HL-60 (cell line): ENCODE measurements at regions not wholly inside any gene's neighbourhood (a gene's known extent, or its start where the extent isn't known, plus 50 kb on each side); places are given as distances from the start of the nearest gene placed in this dataset.

ENCODE experiments used
- DNase-seq, 2 experiments: peaks; one replicate each; pipeline ENCODE4 v3.0.0-alpha.2; 2010 to 2020; ENCODE audit warnings: low read depth in 1 of 2, low spot score in 1 of 2
- H3K27ac ChIP-seq: fragments of 250-450 bp; sonication (Bioruptor Pico); replicated peaks from 2 replicates; pipeline ENCODE4 v1.5.1; 2020; ENCODE audit warnings: mild to moderate bottlenecking, moderate library complexity
- H3K27me3 ChIP-seq: fragments of 250-450 bp; sonication (Bioruptor Pico); 2 replicates; pipeline ENCODE4 v1.5.1; 2021; ENCODE audit warnings: mild to moderate bottlenecking, moderate library complexity; ENCODE audit not compliant: insufficient read depth, poor library complexity, severe bottlenecking
- H3K4me3 ChIP-seq: replicated peaks from 2 replicates; pipeline ENCODE4 v1.5.1; 2011; ENCODE audit warnings: mild to moderate bottlenecking, control low read depth, low read length; ENCODE audit not compliant: insufficient read depth
- CTCF ChIP-seq: IDR thresholded peaks from one replicate; pipeline ENCODE4 v1.5.1; 2011; ENCODE audit warnings: low read length, control low read depth, inconsistent platforms; ENCODE audit not compliant: insufficient read depth
- GABPA ChIP-seq: IDR thresholded peaks from 2 replicates; pipeline ENCODE4 v1.6.1; 2012; ENCODE audit warnings: low read depth
- POLR2AphosphoS5 ChIP-seq: IDR thresholded peaks from 2 replicates; pipeline ENCODE4 v1.6.1; 2012; ENCODE audit warnings: low read depth
- SPI1 ChIP-seq: IDR thresholded peaks from 2 replicates; pipeline ENCODE4 v1.6.1; 2012; ENCODE audit warnings: low read depth, mild to moderate bottlenecking, borderline replicate concordance
- TF ChIP-seq, protein P1 (sequence below): IDR thresholded peaks from 2 replicates; pipeline ENCODE4 v1.6.1; 2012; ENCODE audit warnings: low read depth; ENCODE audit not compliant: insufficient replicate concordance

GRCh38 chr12:30385706-30386105 is 310.0 kb downstream of the IPO8 start:
- no peak for TF ChIP-seq GABPA
- no peak for TF ChIP-seq POLR2AphosphoS5
- TF ChIP-seq SPI1 = no peak
- no peak for TF ChIP-seq CTCF
- TF ChIP-seq, protein P1, sequence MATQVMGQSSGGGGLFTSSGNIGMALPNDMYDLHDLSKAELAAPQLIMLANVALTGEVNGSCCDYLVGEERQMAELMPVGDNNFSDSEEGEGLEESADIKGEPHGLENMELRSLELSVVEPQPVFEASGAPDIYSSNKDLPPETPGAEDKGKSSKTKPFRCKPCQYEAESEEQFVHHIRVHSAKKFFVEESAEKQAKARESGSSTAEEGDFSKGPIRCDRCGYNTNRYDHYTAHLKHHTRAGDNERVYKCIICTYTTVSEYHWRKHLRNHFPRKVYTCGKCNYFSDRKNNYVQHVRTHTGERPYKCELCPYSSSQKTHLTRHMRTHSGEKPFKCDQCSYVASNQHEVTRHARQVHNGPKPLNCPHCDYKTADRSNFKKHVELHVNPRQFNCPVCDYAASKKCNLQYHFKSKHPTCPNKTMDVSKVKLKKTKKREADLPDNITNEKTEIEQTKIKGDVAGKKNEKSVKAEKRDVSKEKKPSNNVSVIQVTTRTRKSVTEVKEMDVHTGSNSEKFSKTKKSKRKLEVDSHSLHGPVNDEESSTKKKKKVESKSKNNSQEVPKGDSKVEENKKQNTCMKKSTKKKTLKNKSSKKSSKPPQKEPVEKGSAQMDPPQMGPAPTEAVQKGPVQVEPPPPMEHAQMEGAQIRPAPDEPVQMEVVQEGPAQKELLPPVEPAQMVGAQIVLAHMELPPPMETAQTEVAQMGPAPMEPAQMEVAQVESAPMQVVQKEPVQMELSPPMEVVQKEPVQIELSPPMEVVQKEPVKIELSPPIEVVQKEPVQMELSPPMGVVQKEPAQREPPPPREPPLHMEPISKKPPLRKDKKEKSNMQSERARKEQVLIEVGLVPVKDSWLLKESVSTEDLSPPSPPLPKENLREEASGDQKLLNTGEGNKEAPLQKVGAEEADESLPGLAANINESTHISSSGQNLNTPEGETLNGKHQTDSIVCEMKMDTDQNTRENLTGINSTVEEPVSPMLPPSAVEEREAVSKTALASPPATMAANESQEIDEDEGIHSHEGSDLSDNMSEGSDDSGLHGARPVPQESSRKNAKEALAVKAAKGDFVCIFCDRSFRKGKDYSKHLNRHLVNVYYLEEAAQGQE = no peak
- DNase-seq = no peak
- H3K27ac ChIP-seq = no peak overlapping the region
- H3K27me3 ChIP-seq = no peaks in the 10 kb centered on the region
- no peak overlapping the region for H3K4me3 ChIP-seq

- DNase-seq = no peak
- no peak overlapping the region for H3K4me3 ChIP-seq
- no peak overlapping the region for H3K27ac ChIP-seq
- no peaks in the 10 kb centered on the region for H3K27me3 ChIP-seq
- TF ChIP-seq POLR2AphosphoS5 (no peak), SPI1 (no peak)
These were observed 310.7 kb downstream of the IPO8 start for GRCh38 chr12:30384976-30385375.

GRCh38 chr12:30378307-30378706 is 317.4 kb downstream of the IPO8 start:
- no peak overlapping the region for H3K27ac ChIP-seq
- DNase-seq = no peak
- H3K27me3 ChIP-seq = no peaks in the 10 kb centered on the region
- TF ChIP-seq CTCF (no peak), GABPA (no peak), SPI1 (no peak), POLR2AphosphoS5 (no peak)
- TF ChIP-seq, protein P1 = no peak
- no peak overlapping the region for H3K4me3 ChIP-seq

GRCh38 chr12:30364822-30365221 is 330.8 kb downstream of the IPO8 start:
- TF ChIP-seq POLR2AphosphoS5 (no peak), GABPA (no peak), CTCF (no peak)
- TF ChIP-seq, protein P1 = no peak
- no peak for DNase-seq
- Histone ChIP-seq H3K27me3 (no peaks in the 10 kb centered on the region), H3K4me3 (no peak overlapping the region), H3K27ac (no peak overlapping the region)
